ENCODE measurements at regions not wholly inside any gene's neighbourhood (a gene's known extent, or its start where the extent isn't known, plus 50 kb on each side); places are given as distances from the start of the nearest gene placed in this dataset.
"Not testable (repeated sequence)": the region's sequence is repeated elsewhere in the genome, so short reads cannot be mapped to it uniquely, and the experiment has no call there.

GRCh38 chr5:177857642-177858200, 75.0 kb upstream of the FAM153A start:
- not testable (repeated sequence) for DNase-seq (ENCODE audit: low spot score)

DNA sequence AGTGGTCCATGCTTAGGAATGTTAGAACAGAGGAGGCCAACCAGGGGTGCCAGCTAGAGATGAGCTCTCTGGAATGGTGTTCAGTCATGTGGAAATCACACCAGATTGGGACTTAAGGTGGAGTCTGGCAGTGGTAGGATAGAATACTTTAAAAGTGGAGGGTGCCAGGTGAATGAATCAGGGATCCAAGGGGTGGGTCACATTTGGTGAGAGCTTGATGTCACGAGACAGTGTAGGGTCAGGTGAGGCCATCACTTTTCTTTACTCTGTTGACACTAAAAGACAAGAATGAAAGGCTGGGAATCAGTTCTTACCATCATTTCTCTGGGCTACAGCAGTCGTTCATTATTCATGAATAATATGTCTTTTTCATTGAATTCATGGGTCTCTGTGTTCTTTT, 73.8 kb upstream of the FAM153A start:
- not testable (repeated sequence) for DNase-seq (ENCODE audit: low spot score)

DNA sequence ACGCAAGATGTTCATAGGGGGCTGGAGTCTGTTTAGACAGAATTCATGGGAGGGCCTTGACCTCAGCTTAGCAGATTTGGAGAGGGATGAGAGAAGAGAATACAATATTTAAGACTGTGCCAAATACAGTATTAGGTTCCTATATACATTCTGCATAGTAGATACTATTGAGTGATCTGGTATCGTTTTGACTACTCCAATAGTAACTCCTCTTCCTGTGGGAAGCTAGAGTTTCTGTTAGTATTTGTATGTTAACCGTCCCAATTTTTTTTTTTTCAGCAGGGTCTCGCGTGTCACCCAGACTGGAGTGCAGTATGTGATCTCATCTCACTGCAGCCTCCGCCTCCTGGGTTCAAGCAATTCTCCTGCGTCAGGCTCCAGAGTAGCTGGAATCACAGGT, 65.2 kb upstream of the FAM153A start:
- DNase-seq (ENCODE audit: low spot score): not testable (repeated sequence)

DNA sequence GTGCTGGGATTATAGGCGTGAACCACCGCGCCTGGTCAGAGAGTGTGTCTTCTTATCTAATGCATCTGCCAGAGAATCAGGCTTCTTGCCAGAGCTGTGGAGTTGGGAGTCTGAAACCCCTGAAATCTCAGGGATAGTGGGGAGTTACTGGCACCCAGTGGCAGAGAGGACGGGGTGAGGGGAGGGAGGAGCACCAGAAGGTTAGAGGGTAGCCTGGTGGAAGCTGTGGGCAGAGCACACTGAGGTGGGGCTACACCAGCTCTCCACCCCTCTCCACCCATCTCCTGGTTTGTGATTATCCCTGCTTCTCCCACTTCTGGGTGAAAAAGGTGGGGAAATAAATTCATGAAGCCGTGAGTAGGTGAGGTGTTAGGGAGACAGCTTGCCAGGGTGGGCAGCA, 63.9 kb upstream of the FAM153A start:
- DNase-seq (ENCODE audit: low spot score): not testable (repeated sequence)

- DNase-seq (ENCODE audit: low spot score): not testable (repeated sequence)
Measured at GRCh38 chr5:177845906-177846305, 63.2 kb upstream of the FAM153A start.

DNA sequence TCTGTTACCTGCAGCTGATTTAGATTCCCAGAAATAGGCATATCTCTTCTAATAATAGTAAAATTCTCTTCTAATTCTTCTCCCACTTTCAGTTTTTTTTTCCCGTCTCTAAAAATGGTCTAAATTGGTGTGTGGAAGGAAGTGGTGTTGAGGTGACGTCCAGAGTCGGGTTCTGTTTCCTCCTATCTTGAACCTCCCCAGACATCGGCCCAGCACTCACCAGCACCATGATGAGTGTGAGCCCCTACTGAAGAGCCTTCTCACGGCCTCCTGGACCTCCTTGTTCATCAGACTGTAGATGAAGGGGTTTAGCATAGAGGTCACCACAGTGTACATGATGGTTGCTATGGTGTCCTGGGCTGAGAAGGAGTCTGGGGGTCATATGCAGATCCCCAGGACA, 53.5 kb upstream of the FAM153A start:
- DNase-seq (ENCODE audit: low spot score): not testable (repeated sequence)

Data from hematopoietic multipotent progenitor cell treated with erythropoietin and hydrocortisone succinate and interleukin-3 and kit ligand, for 17 days (in vitro differentiated cells).